NCI-H2227 treated with DMSO at 0.1 percent for 48 hours (cell line): ENCODE measurements at regions not wholly inside any gene's neighbourhood (a gene's known extent, or its start where the extent isn't known, plus 50 kb on each side); places are given as distances from the start of the nearest gene placed in this dataset.

Experiments
- DNase-seq: peaks from one replicate; lab custom pipeline; 2025; lab: John Stamatoyannopoulos, UW

- DNase-seq: no peak
Observed at GRCh38 chr5:174235221-174236011, 189.9 kb downstream of the NSG2 start.

DNA sequence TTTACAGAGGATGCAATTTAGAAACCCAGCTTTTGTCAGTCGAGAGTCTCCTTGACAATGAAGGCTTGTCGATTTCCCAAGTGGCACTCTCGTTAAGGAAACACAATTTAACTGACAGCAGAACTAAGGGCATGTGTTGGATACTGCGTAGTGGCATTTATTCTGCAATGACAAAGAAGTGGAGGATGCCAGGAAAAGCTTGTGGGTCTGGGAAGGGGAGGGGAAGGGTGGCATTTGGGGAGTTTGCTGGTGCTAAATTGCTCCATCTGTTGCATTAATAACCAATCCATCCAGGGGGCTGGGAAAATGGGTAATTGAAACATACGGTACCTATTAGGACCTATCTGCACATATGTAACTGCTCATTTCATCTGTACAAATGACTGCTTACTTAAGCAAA is 190.6 kb downstream of the NSG2 start:
- no peak for DNase-seq

DNA sequence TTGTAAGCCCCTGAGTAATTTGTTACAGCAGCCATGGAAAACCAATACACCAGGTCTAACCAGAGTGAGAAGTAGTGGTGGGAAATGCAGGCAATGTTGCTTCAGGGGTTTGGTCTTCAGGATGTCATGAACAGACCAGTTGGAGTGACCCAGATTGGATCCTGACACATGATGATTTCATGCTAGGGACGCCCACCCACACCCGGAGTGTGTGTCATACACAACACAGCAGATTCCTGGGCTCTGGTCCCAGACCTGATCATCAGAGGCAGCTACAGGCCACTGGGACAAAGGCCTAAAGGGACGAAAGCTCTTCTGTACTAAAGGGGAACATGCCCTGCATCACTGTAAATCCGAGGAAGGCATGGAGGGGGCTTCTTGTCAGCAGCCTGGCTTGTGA is 194.2 kb downstream of the NSG2 start:
- no peak for DNase-seq

DNA sequence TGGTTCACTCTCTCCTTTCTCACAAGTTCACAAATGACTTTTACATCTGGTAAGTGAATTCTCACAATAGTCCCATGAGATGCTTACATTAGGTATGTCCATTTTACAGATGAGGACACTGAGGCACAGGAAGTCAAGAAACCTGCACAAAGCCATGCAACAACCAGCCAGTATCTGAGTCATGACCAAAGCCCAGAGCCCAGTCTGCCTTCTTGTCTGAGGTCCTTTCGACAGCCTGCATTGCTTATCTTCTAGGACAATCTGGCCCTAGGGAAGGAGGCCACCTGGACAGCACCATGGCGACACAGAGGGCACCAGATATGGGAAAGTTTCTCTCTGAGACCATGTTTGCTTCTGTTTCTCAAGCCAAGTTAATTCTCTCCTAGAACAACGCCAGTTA is 197.1 kb downstream of the NSG2 start:
- no peak for DNase-seq

DNA sequence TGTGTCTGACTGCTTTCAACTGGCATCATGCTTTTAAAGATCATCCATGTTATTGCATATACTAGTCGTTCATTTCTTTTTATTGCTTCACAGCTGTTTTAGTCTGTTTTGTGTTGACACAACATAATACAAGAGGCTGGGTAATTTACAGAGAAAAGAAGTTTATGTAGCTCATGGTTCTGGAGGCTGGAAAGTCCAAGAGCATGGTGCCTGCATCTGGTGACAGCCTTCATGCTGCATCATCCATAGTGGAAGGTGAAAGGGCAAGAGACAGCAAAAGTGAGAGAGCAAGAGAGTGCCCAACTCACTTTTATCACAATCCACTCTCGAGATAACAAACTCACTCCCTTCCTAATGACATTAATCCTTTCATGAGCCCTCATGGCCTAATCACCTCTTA is 198.4 kb downstream of the NSG2 start:
- DNase-seq: no peak

- DNase-seq: no peak
Observed at GRCh38 chr5:174245516-174246075, 200.1 kb downstream of the NSG2 start.

DNA sequence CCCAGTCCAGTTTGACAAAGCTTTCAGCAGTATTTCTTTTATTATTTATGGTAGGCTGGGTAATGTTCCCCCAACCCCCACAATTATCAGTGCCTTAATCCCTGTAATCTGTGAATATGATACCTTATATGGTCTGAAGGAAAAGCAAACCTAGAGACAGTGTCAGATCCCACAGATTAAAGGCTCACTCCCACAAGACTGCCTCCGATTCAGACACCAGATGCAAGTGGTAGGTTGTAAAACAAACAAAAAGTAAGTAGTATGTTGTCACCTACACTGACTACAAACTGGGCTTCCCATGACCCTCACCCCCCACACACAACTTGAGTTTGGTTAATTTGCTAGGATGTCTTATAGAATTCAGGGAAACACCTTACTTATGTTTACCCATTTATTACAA is 201.2 kb downstream of the NSG2 start:
- no peak for DNase-seq

DNA sequence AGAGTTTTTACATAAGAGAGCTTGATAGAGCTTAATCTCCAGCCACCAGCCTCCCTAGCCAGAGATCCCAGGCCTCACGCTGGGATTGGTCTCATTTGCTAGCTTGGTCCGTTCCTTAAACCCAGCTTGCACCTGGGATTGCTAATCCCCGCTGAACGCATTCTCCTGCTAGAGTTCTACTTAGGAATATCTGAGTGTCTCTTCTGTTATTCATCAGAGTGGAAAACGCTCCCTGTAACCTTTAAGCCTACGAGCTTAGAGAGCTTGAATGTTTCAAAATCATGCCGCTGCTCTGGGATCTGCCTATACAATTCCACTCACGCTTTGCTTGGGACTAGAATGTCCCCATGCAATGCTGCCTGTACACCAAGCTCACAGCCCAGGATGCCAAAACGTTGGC is 201.8 kb downstream of the NSG2 start:
- DNase-seq: no peak

DNA sequence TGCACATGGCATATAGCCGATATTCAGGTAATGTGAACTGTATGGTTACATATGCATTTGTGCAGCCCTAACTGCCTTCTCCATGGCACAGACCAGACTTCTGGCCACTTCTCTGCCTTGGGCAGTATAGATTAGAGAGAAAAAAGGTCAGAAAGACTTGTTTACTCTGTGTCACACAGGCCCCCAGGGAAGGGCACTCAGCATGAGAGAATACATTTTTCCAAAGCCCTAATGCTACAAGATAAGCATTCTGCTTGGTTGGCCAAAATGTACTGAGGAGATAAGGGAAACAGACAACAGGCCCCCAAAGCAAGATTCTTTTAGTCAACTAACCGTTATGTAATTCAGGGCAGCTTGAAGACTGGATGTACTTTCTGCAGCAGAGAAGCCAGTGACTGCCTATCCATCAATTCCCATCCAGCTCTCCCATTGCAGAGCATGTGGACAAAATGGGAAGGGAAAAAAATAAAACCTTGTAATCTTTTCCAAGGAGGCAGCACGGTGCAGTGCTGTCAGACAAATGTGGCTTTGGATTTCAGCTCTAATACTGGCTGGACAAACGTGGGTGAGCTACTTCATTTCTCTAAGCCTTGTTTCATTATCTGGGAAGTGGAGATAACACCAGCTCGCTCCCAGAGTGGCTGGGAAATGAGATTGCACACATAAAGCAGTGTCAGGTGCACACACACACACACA is 205.9 kb downstream of the NSG2 start:
- no peak for DNase-seq

DNA sequence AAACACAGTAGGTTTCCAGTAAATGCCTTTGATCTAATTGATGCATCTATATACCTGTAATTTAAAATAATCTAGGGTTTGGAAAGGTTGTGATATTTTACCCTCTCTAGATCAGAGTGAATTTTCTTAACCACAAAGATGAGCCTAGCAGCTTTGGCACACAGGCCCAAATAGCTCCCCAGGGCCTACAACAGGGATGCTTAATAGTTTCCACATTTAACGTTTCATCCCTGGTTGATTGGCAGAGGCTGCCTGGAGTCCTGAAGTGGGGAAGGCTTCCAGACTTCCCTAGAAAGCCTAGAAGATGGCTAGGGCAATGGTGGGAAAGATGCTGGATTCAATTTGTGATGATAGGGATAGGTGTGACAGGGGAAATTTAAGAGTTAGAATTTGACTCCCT is 206.6 kb downstream of the NSG2 start:
- DNase-seq: no peak

DNA sequence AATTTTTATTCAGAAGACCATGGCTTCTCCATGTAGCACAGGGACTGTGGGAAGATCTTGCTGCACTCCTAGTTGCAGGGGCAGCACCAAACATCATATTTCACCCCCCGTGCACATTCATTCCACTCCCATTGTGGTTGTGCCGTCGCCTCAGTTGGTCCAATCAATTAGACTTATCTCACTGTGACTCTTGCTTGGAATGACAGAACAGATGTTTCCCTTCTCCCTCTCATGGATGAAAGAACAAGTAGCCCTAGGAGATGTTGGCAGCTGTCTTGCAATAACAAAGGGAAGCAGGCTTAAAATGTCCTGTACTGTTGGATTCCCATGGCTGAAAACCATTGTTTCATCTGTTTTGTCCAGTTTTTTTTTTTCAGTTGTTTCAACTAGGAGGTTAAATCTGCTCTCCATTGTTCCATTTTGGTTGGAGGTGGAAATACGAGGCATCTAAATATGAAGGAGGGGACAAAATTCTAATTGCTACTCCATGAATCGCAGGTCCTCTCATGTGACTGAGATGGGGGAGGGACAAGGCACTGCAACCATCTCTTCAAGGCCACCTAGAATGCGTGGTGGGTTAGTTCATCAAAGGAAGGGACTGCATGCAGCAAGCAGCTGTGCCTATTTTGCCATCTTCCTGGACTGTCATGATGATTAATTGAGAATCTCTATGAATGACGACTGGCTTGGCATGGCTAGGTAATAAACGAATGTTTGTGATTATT is 214.4 kb downstream of the NSG2 start:
- no peak for DNase-seq

GRCh38 chr5:174271316-174271715 is 225.8 kb downstream of the NSG2 start:
- no peak for DNase-seq

GRCh38 chr5:174272671-174273070 is 227.2 kb downstream of the NSG2 start:
- no peak for DNase-seq

DNA sequence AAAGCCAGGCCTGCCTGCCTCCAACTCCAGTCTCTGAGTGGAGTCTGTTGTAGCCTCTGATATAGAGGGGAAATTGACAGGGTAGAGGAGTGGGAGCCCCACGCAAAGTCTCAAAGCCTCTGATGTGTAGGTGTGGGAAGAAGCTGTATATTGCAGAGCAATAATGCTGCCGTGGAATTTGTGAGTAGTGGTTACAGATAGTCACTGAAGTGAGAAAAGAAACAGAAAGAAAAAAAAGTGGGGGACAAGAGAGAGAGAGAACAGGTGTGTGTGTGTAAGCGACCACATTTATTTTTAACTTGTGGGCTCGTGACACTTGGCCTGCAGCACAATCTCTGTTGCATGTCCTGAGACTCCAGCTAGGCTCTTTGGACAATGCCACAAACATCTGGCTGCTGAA is 227.8 kb downstream of the NSG2 start:
- no peak for DNase-seq

GRCh38 chr5:174275959-174276358 is 230.5 kb downstream of the NSG2 start:
- no peak for DNase-seq

- no peak for DNase-seq
Observed at GRCh38 chr5:174281089-174281760, 235.7 kb downstream of the NSG2 start.

- DNase-seq: no peak
Observed at GRCh38 chr5:174281855-174282254, 236.3 kb downstream of the NSG2 start.

GRCh38 chr5:174282391-174282790 is 236.9 kb downstream of the NSG2 start:
- DNase-seq: no peak

DNA sequence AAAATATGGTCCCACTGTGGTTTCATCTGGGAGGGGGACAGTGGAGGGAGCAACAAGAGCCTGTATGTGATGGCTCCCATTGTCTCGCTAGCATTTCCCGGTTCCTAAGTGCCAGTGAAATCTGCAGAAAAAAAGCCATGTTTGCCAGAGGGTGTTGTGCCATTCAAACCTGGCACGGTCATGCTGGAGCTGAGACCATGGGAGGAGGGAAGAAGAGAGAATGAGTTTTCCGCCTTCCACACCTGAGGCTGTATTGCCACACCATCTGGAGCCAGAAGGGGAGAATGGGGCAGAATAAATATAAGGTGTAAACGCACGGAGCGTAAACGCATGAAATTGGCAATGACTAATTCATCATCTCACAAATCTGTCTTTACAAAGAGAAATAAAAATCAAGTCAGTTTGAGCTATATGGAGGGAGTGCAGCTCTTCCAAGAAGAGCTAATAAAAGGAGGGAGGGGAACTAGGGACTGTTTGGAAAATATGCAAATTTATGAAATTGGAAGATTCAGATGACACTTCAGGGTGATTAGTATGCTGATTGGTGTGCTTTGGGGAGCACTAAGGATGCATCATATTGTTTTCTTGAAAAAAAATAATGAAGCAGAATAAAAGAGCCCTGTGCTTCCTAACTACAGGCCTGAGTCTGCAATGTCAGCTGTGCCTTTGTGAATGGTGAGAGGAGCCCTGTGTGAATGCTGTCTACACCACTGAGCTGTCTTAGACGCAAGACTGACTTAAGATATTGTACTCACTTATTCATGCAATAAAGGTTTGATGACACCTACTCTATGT is 237.9 kb downstream of the NSG2 start:
- DNase-seq: no peak

DNA sequence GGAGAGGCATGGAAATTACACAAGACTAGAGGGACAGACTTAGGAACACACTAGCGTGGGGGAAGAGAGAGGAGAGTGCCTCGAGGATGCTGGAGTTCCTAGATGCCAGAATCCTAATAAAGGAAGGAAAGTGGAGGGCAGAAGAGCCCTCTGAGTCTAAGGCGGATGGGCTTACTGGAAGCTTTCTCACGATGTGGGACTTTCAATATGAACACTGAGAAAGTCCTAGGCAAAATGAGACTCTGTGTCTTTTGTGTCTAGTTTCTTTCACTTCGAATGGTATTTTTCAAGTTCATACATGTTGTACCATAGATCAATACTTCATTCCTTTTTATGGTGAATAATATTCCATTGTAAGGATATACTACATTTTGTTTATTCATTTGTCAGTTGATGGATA is 239.4 kb downstream of the NSG2 start:
- no peak for DNase-seq

GRCh38 chr5:174287761-174288160 is 242.3 kb downstream of the NSG2 start:
- DNase-seq: no peak
